Chondrocyte (in vitro differentiated cells): ENCODE measurements at regions not wholly inside any gene's neighbourhood (a gene's known extent, or its start where the extent isn't known, plus 50 kb on each side); places are given as distances from the start of the nearest gene placed in this dataset.

Experiments used
- DNase-seq: peaks from one replicate; pipeline ENCODE4 v3.0.0; 2021; ENCODE audit warnings: mixed read lengths, low spot score
- H3K27ac Mint-ChIP-seq: one replicate; pipeline ENCODE4 v1.8.0; 2021; ENCODE audit warnings: mild to moderate bottlenecking, moderate library complexity, mixed read lengths; ENCODE audit not compliant: unreplicated experiment
- H3K27me3 Mint-ChIP-seq: 2 replicates; pipeline ENCODE4 v1.8.0; 2021; ENCODE audit warnings: low read depth, mixed read lengths
- H3K36me3 Mint-ChIP-seq: 2 replicates; pipeline ENCODE4 v1.8.0; 2021; ENCODE audit warnings: low read depth, mixed read lengths
- H3K4me1 Mint-ChIP-seq: 2 replicates; pipeline ENCODE4 v1.8.0; 2021; ENCODE audit warnings: low read depth, mild to moderate bottlenecking, mixed read lengths
- H3K4me3 Mint-ChIP-seq: one replicate; pipeline ENCODE4 v1.8.0; 2021; ENCODE audit warnings: mild to moderate bottlenecking, moderate library complexity, mixed read lengths; ENCODE audit not compliant: unreplicated experiment
- H3K9me3 Mint-ChIP-seq: 2 replicates; pipeline ENCODE4 v1.8.0; 2021; ENCODE audit warnings: low read depth, mixed read lengths
- TF ChIP-seq, protein P1 (sequence below): fragments of 200-600 bp; sonication (generic); IDR thresholded peaks from 2 replicates; pipeline ENCODE4 v1.5.0; 2021; ENCODE audit warnings: antibody characterized with exemption, mild to moderate bottlenecking, moderate library complexity

DNA sequence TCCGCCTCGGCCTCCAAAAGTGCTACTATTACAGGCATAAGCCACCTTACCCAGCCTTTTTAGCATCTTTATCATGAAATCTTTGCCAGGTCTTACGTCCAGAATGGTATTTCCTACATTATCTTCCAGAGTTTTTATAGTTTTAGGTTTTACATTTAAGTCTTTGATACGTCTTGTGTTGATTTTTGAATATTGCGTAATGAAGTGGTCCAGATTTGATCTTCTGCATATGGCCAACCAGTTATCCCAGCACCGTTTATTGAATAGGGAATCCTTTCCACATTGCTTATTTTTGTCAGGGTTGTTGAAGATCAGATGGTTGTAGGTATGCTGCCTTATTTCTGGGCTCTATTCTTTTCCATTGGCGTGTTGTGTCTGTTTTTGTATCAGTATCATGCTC lies 349.6 kb downstream of the KCTD8 start:
- no peaks in the 10 kb centered on the region for H3K4me1 Mint-ChIP-seq
- no peak for DNase-seq
- H3K9me3 Mint-ChIP-seq = peaks cover 27% of the 10 kb centered on the region
- no peaks in the 10 kb centered on the region for H3K27me3 Mint-ChIP-seq
- H3K27ac Mint-ChIP-seq = no peak overlapping the region
- peaks cover 1% of the 10 kb centered on the region for H3K36me3 Mint-ChIP-seq
- H3K4me3 Mint-ChIP-seq = no peak overlapping the region
- TF ChIP-seq, protein P1, sequence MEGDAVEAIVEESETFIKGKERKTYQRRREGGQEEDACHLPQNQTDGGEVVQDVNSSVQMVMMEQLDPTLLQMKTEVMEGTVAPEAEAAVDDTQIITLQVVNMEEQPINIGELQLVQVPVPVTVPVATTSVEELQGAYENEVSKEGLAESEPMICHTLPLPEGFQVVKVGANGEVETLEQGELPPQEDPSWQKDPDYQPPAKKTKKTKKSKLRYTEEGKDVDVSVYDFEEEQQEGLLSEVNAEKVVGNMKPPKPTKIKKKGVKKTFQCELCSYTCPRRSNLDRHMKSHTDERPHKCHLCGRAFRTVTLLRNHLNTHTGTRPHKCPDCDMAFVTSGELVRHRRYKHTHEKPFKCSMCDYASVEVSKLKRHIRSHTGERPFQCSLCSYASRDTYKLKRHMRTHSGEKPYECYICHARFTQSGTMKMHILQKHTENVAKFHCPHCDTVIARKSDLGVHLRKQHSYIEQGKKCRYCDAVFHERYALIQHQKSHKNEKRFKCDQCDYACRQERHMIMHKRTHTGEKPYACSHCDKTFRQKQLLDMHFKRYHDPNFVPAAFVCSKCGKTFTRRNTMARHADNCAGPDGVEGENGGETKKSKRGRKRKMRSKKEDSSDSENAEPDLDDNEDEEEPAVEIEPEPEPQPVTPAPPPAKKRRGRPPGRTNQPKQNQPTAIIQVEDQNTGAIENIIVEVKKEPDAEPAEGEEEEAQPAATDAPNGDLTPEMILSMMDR = no peak

DNA sequence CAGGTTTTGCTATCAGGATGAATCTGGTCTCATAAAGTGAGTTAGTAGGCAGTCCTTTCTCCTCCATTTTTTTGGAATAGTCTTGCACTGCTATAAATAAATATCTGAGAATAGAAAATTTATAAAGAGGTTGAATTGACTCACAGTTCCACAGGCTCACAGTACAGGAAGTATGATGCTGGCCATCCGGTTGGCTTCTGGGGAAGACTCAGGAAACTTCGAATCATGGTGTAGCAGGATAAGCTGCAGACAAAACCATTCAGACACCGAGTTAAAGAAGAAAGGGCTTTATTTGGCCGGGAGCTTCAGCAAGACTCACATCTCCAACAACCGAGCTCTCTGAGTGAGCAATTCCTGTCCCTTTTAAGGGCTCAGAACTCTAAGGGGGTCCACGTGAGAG lies 348.2 kb downstream of the KCTD8 start:
- no peak overlapping the region for H3K27ac Mint-ChIP-seq
- TF ChIP-seq, protein P1 = no peak
- H3K27me3 Mint-ChIP-seq = no peaks in the 10 kb centered on the region
- no peak overlapping the region for H3K4me3 Mint-ChIP-seq
- peaks cover 1% of the 10 kb centered on the region for H3K36me3 Mint-ChIP-seq
- no peaks in the 10 kb centered on the region for H3K4me1 Mint-ChIP-seq
- no peak for DNase-seq
- peaks cover 29% of the 10 kb centered on the region for H3K9me3 Mint-ChIP-seq

DNA sequence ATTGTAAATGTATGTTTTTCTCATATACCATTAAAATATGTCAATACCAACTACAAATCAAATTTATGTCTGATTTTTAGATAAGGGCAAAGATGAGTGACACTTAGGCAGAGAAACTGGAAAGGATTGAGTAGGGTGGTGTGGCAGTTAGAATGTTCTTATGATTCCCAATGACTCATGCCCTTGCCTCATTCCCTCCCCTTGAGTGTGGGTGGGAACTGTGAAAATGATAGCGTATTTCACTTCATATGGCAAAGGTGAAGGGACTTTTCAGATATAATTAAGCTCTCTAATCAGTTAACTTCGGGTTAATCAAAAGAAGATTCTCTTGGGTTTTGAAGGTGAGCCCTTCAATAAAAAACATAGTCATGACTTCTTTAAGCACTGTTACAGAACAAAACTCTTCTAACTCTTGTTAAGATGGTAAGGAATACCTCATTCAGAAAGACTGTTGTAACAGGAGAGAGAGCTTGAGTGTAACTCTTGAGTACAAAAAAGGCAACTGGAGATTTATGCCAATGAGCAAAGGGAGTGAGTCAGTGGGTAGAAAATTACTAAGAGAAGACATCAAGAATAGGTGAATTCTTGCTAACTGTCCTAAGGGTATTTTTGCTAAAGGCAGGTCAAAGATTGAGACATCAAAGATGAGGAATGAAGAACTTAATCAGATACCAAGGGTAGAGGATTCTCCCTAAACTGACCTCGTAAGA lies 329.5 kb downstream of the KCTD8 start:
- Mint-ChIP-seq H3K9me3 (peaks cover 3% of the 10 kb centered on the region), H3K4me3 (no peak overlapping the region), H3K36me3 (no peaks in the 10 kb centered on the region), H3K4me1 (no peaks in the 10 kb centered on the region), H3K27me3 (no peaks in the 10 kb centered on the region), H3K27ac (no peak overlapping the region)
- no peak for DNase-seq
- TF ChIP-seq, protein P1 = no peak

DNA sequence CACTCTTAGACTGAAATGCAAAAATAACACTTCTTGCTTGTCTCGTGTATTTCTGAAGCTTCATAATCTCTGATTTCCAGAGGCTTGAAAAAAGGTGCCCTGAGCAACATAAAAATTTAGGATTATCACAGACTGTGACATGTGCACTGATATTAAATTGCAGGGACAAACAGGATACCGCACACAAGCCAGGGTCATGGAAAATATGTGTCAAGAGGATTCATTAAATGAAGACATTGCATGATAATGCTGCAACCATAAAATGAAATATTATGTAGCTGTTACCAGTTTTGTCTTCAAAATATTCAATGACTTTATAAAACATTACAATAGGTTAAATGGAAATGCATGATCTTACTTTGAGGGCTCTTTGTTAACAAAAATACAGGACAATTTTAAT lies 328.0 kb downstream of the KCTD8 start:
- H3K36me3 Mint-ChIP-seq = no peaks in the 10 kb centered on the region
- no peak for DNase-seq
- H3K27ac Mint-ChIP-seq = no peak overlapping the region
- no peaks in the 10 kb centered on the region for H3K4me1 Mint-ChIP-seq
- no peaks in the 10 kb centered on the region for H3K27me3 Mint-ChIP-seq
- H3K9me3 Mint-ChIP-seq = peaks cover 3% of the 10 kb centered on the region
- TF ChIP-seq, protein P1 = no peak
- H3K4me3 Mint-ChIP-seq = no peak overlapping the region

DNA sequence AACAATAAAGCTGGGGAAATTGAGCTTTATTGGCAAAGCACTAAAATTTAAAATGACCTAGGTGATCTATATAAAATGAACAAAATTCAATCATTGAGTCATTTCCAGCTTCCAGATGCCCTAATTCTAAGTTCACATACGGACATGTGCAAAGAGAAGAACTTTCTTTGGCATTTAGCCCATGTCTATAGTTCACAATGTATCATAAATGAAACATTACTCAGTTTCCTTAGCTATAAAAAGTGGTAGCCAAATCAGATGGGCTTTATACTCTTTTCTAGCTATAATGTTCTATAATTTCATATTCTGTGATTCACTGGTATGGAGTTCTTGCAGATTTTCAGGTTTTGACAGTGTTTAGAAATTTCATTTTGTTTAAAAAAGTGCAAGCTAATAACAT lies 327.4 kb downstream of the KCTD8 start:
- Mint-ChIP-seq H3K9me3 (peaks cover 3% of the 10 kb centered on the region), H3K4me1 (no peaks in the 10 kb centered on the region), H3K27me3 (no peaks in the 10 kb centered on the region), H3K4me3 (no peak overlapping the region), H3K36me3 (no peaks in the 10 kb centered on the region), H3K27ac (no peak overlapping the region)
- TF ChIP-seq, protein P1 = no peak
- DNase-seq = no peak
